Neutrophil (primary cell): ENCODE measurements at regions not wholly inside any gene's neighbourhood (a gene's known extent, or its start where the extent isn't known, plus 50 kb on each side); places are given as distances from the start of the nearest gene placed in this dataset.
"Not testable (repeated sequence)": the region's sequence is repeated elsewhere in the genome, so short reads cannot be mapped to it uniquely, and the experiment has no call there.

Source experiments
- H3K27ac ChIP-seq: fragments of 200-600 bp; sonication (generic); 2 replicates; pipeline ENCODE4 v1.5.1; 2016; ENCODE audit warnings: mild to moderate bottlenecking, moderate library complexity
- H3K27me3 ChIP-seq: fragments of 200-600 bp; sonication (generic); 2 replicates; pipeline ENCODE4 v1.6.0; 2016; ENCODE audit warnings: mild to moderate bottlenecking
- H3K36me3 ChIP-seq: fragments of 200-600 bp; sonication (generic); 2 replicates; pipeline ENCODE4 v1.5.1; 2017
- H3K4me1 ChIP-seq, 2 experiments: fragments of 200-600 bp in 1 of 2; sonication (generic) in 1 of 2; 1 replicate in 1 of 2; 2 replicates in 1 of 2; pipeline versions ENCODE4 v1.5.1 to v1.6.1; 2013 to 2016; ENCODE audit warnings: low read depth in 1 of 2, low read length in 1 of 2, mild to moderate bottlenecking in 1 of 2, moderate library complexity in 1 of 2; ENCODE audit not compliant: control insufficient read depth in 1 of 2, insufficient read depth in 1 of 2
- H3K4me3 ChIP-seq, 2 experiments: fragments of 200-600 bp in 1 of 2; sonication (generic) in 1 of 2; 1 replicate in 1 of 2; 2 replicates in 1 of 2; pipeline ENCODE4 v1.5.1; 2013 to 2016; ENCODE audit warnings: low read depth in 1 of 2, low read length in 1 of 2, mild to moderate bottlenecking in 1 of 2, moderate library complexity in 1 of 2
- H3K9me3 ChIP-seq: fragments of 200-600 bp; sonication (generic); 2 replicates; pipeline ENCODE4 v1.5.1; 2016
- TF ChIP-seq, protein P1 (sequence below): fragments of 200-600 bp; sonication (generic); IDR thresholded peaks from 2 replicates; pipeline ENCODE4 v1.5.1; 2016; ENCODE audit warnings: antibody characterized with exemption

- Histone ChIP-seq H3K36me3 (no peaks in the 10 kb centered on the region), H3K27ac (no peak overlapping the region), H3K4me1 (no peaks in the 10 kb centered on the region), H3K9me3 (no peaks in the 10 kb centered on the region), H3K4me3 (no peak overlapping the region), H3K27me3 (no peaks in the 10 kb centered on the region)
- TF ChIP-seq, protein P1, sequence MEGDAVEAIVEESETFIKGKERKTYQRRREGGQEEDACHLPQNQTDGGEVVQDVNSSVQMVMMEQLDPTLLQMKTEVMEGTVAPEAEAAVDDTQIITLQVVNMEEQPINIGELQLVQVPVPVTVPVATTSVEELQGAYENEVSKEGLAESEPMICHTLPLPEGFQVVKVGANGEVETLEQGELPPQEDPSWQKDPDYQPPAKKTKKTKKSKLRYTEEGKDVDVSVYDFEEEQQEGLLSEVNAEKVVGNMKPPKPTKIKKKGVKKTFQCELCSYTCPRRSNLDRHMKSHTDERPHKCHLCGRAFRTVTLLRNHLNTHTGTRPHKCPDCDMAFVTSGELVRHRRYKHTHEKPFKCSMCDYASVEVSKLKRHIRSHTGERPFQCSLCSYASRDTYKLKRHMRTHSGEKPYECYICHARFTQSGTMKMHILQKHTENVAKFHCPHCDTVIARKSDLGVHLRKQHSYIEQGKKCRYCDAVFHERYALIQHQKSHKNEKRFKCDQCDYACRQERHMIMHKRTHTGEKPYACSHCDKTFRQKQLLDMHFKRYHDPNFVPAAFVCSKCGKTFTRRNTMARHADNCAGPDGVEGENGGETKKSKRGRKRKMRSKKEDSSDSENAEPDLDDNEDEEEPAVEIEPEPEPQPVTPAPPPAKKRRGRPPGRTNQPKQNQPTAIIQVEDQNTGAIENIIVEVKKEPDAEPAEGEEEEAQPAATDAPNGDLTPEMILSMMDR: no peak
Observed at GRCh38 chr3:104004956-104005355, 1361.8 kb upstream of the ALCAM start.

- Histone ChIP-seq H3K36me3 (no peaks in the 10 kb centered on the region), H3K4me1 (no peaks in the 10 kb centered on the region), H3K27me3 (no peaks in the 10 kb centered on the region), H3K9me3 (no peaks in the 10 kb centered on the region), H3K4me3 (no peak overlapping the region), H3K27ac (no peak overlapping the region)
- TF ChIP-seq, protein P1: no peak
Observed at GRCh38 chr3:104005815-104006214, 1360.9 kb upstream of the ALCAM start.

GRCh38 chr3:104018541-104018940 is 1348.2 kb upstream of the ALCAM start:
- no peak overlapping the region for H3K27ac ChIP-seq
- no peaks in the 10 kb centered on the region for H3K36me3 ChIP-seq
- no peaks in the 10 kb centered on the region for H3K4me1 ChIP-seq
- H3K4me3 ChIP-seq: no peak overlapping the region
- no peaks in the 10 kb centered on the region for H3K27me3 ChIP-seq
- TF ChIP-seq, protein P1: no peak
- H3K9me3 ChIP-seq: no peaks in the 10 kb centered on the region

DNA sequence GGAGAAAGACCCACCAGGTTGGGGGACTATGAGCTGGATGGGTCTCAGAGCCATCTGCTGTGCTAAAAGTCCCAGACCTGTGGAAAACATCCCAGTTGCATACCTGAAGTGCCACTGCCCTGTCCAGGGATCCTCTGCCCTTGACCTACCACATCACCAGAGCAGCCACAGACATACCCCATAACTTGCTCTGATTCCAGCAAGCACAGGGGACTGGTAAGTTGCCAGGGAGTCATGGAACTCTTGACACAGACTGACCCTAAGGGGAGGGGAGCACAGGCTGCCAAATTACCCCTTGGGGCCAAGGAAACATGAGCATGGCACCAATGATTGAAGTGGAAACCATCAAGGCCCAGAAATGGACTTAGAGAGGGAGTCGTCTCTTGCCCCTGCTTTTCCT is 1335.1 kb upstream of the ALCAM start:
- Histone ChIP-seq H3K27ac (no peak overlapping the region), H3K36me3 (no peaks in the 10 kb centered on the region), H3K9me3 (no peaks in the 10 kb centered on the region), H3K4me1 (no peaks in the 10 kb centered on the region), H3K4me3 (no peak overlapping the region), H3K27me3 (no peaks in the 10 kb centered on the region)
- TF ChIP-seq, protein P1: no peak

DNA sequence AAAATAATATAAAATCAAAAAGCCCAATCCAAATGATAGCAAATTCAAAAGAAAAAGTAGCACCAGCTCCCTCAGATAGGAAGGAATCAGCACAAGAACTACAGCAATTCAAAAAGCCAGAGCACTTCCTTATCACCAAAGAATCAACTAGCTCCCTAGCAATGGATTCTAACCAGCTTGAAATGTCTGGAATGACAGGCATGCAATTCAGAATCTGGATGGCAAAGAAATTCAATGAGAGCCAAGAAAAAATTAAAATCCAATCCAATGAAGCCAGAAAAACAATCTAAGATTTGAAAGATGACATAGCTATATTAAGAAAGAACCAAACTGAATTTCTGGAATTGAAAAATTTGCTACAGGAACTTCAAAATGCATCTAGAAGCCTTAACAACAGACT is 1334.4 kb upstream of the ALCAM start:
- Histone ChIP-seq H3K36me3 (no peaks in the 10 kb centered on the region), H3K27me3 (no peaks in the 10 kb centered on the region), H3K9me3 (no peaks in the 10 kb centered on the region), H3K4me1 (no peaks in the 10 kb centered on the region), H3K27ac (no peak overlapping the region), H3K4me3 (no peak overlapping the region)
- TF ChIP-seq, protein P1: no peak

DNA sequence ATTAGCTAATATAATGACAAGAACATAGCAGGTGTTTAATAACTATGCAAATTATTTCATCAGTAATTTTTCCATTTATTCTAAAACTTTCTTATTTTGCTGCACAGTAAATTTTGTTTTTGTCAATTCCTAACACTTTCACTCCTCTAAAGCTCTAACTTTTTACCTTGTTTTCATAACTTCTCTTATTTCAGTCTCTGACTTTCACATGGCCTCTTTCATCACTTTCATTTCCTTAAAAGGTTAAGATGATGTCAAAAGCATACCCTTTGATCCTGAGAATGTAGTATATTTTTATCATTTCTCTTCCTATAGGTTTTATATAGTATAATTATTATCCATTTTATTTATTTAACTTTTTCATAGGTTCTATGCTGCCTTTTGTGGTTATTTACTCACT is 1325.8 kb upstream of the ALCAM start:
- TF ChIP-seq, protein P1: no peak
- Histone ChIP-seq H3K4me3 (no peak overlapping the region), H3K4me1 (no peaks in the 10 kb centered on the region), H3K9me3 (no peaks in the 10 kb centered on the region), H3K36me3 (no peaks in the 10 kb centered on the region), H3K27me3 (no peaks in the 10 kb centered on the region), H3K27ac (no peak overlapping the region)

DNA sequence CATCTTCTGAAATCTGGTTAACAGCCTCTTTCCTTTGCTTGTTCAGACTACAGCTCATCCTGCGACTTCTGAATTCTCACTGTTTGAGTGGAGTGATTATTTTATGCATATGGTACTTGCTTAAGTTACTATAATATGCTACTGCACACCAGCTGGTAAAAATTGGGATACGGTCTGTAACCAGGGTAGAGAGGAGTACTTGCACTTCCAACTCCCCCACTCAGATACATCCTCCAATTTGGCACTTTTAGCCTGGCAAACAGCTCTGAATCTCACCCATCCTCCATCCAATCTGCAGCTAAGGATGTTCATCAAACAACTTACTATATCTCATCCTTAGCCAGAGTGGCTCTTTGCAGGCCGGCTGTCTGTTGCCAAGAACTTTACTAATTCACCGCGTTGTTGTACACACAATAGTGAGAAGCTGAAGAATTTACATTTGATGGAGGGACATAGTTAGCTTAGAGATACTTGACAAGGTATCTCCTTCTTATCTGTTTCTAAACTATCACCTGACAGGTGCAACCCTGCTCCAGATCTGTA is 1323.6 kb upstream of the ALCAM start:
- not testable (repeated sequence) for H3K9me3 ChIP-seq, H3K27ac ChIP-seq, H3K36me3 ChIP-seq, H3K4me1 ChIP-seq, H3K27me3 ChIP-seq, H3K4me3 ChIP-seq
